OCI-LY7 (cell line): ENCODE measurements at regions not wholly inside any gene's neighbourhood (a gene's known extent, or its start where the extent isn't known, plus 50 kb on each side); places are given as distances from the start of the nearest gene placed in this dataset.

Source experiments
- EZH2phosphoT487 ChIP-seq: fragments of 200-600 bp; sonication (generic); IDR thresholded peaks from 2 replicates; pipeline ENCODE4 v1.6.1; 2018; ENCODE audit warnings: low read depth, borderline replicate concordance, mild to moderate bottlenecking, mixed run types, antibody characterized with exemption, low read length, moderate library complexity, mixed read lengths
- TF ChIP-seq, protein P1 (sequence below): fragments of 200-600 bp; sonication (generic); conservative IDR thresholded peaks from 2 replicates; pipeline ENCODE4 v1.5.1; 2014; ENCODE audit warnings: mild to moderate bottlenecking, antibody characterized with exemption, low read length, moderate library complexity, mixed read lengths

DNA sequence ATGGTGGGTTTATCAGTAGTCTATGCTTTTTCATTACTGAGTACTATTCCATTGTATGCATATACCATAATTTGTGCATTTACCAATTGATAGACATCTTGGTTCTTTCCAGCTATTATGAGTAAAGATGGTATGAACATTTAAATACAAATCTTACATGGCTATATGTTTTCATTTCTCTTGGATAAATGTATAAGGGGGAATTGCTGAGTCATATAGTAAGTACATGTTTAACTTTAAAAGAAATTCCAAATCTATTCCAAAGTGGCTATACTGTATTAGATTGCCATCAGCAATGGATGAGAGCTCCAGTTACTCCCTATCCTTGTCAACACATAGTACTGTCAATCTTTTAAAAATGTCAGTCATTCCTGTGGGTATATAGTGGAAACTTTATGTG is 243.9 kb downstream of the CDCA7 start:
- TF ChIP-seq, protein P1, sequence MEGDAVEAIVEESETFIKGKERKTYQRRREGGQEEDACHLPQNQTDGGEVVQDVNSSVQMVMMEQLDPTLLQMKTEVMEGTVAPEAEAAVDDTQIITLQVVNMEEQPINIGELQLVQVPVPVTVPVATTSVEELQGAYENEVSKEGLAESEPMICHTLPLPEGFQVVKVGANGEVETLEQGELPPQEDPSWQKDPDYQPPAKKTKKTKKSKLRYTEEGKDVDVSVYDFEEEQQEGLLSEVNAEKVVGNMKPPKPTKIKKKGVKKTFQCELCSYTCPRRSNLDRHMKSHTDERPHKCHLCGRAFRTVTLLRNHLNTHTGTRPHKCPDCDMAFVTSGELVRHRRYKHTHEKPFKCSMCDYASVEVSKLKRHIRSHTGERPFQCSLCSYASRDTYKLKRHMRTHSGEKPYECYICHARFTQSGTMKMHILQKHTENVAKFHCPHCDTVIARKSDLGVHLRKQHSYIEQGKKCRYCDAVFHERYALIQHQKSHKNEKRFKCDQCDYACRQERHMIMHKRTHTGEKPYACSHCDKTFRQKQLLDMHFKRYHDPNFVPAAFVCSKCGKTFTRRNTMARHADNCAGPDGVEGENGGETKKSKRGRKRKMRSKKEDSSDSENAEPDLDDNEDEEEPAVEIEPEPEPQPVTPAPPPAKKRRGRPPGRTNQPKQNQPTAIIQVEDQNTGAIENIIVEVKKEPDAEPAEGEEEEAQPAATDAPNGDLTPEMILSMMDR = no peak
- no peak for TF ChIP-seq EZH2phosphoT487
